IPS DF 6.9 (cell line): ENCODE measurements at regions not wholly inside any gene's neighbourhood (a gene's known extent, or its start where the extent isn't known, plus 50 kb on each side); places are given as distances from the start of the nearest gene placed in this dataset.

Experiments
- DNase-seq: peaks from one replicate; pipeline ENCODE4 v3.0.0-alpha.2; 2013; ENCODE audit warnings: low read depth, low spot score
- H3K27ac ChIP-seq: one replicate; pipeline ENCODE4 v1.5.1; 2013; ENCODE audit warnings: low read length, control low read depth
- H3K27me3 ChIP-seq: 2 replicates; pipeline ENCODE4 v1.6.1; 2013; ENCODE audit warnings: mild to moderate bottlenecking, low read length; ENCODE audit not compliant: control insufficient read depth, insufficient read depth
- H3K36me3 ChIP-seq: 2 replicates; pipeline ENCODE4 v1.6.1; 2013; ENCODE audit warnings: low read length; ENCODE audit not compliant: control insufficient read depth, insufficient read depth
- H3K4me1 ChIP-seq: 2 replicates; pipeline ENCODE4 v1.6.1; 2013; ENCODE audit warnings: low read length; ENCODE audit not compliant: control insufficient read depth, insufficient read depth
- H3K4me3 ChIP-seq: 2 replicates; pipeline ENCODE4 v1.5.1; 2013; ENCODE audit warnings: mild to moderate bottlenecking, low read length
- H3K9me3 ChIP-seq: 2 replicates; pipeline ENCODE4 v1.6.1; 2013; ENCODE audit warnings: low read length, inconsistent platforms; ENCODE audit not compliant: control insufficient read depth, insufficient read depth
- WGBS: extraction: QIAGEN DNeasy Blood & Tissue Kit; methylation state at CpG from one replicate; pipeline ENCODE4 v1.1.7; 2013; ENCODE audit warnings: mixed read lengths, missing lambda C conversion rate; ENCODE audit not compliant: insufficient read length, insufficient coverage; 5-methylcytosine and 5-hydroxymethylcytosine counted together

GRCh38 chr14:39716987-39717570, 284.8 kb upstream of the FBXO33 start:
- Histone ChIP-seq H3K4me1 (no peaks in the 10 kb centered on the region), H3K4me3 (no peak overlapping the region), H3K36me3 (no peaks in the 10 kb centered on the region), H3K27me3 (no peaks in the 10 kb centered on the region), H3K27ac (no peak overlapping the region), H3K9me3 (no peaks in the 10 kb centered on the region)
- no CpG with 5 or more reads among the region's 3 CpGs for WGBS
- DNase-seq = no peak

- no peaks in the 10 kb centered on the region for H3K9me3 ChIP-seq
- H3K27me3 ChIP-seq = no peaks in the 10 kb centered on the region
- no CpG with 5 or more reads among the region's 1 CpG for WGBS
- no peak overlapping the region for H3K27ac ChIP-seq
- no peaks in the 10 kb centered on the region for H3K4me1 ChIP-seq
- H3K36me3 ChIP-seq = no peaks in the 10 kb centered on the region
- no peak for DNase-seq
- H3K4me3 ChIP-seq = no peak overlapping the region
Observed at GRCh38 chr14:39712293-39712999, 280.2 kb upstream of the FBXO33 start.

GRCh38 chr14:39704594-39704993, 272.4 kb upstream of the FBXO33 start:
- Histone ChIP-seq H3K9me3 (no peaks in the 10 kb centered on the region), H3K36me3 (no peaks in the 10 kb centered on the region), H3K27ac (no peak overlapping the region), H3K4me3 (no peak overlapping the region), H3K4me1 (no peaks in the 10 kb centered on the region), H3K27me3 (no peaks in the 10 kb centered on the region)
- no peak for DNase-seq
- WGBS = no CpG with 5 or more reads among the region's 2 CpGs

GRCh38 chr14:39694341-39694740, 262.1 kb upstream of the FBXO33 start:
- Histone ChIP-seq H3K9me3 (no peaks in the 10 kb centered on the region), H3K27me3 (no peaks in the 10 kb centered on the region), H3K36me3 (no peaks in the 10 kb centered on the region), H3K27ac (no peak overlapping the region), H3K4me1 (no peaks in the 10 kb centered on the region), H3K4me3 (no peak overlapping the region)
- no peak for DNase-seq
- no CpG with 5 or more reads among the region's 2 CpGs for WGBS

- no peaks in the 10 kb centered on the region for H3K4me1 ChIP-seq
- no peaks in the 10 kb centered on the region for H3K27me3 ChIP-seq
- H3K36me3 ChIP-seq = no peaks in the 10 kb centered on the region
- no peaks in the 10 kb centered on the region for H3K9me3 ChIP-seq
- DNase-seq = no peak
- no peak overlapping the region for H3K4me3 ChIP-seq
- no peak overlapping the region for H3K27ac ChIP-seq
- no CpG with 5 or more reads among the region's 3 CpGs for WGBS
Observed at GRCh38 chr14:39683691-39684260, 251.5 kb upstream of the FBXO33 start.

- no CpG with 5 or more reads among the region's 3 CpGs for WGBS
- H3K27ac ChIP-seq = no peak overlapping the region
- no peaks in the 10 kb centered on the region for H3K27me3 ChIP-seq
- no peak for DNase-seq
- no peak overlapping the region for H3K4me3 ChIP-seq
- H3K4me1 ChIP-seq = no peaks in the 10 kb centered on the region
- no peaks in the 10 kb centered on the region for H3K9me3 ChIP-seq
- H3K36me3 ChIP-seq = no peaks in the 10 kb centered on the region
Observed at GRCh38 chr14:39682582-39682981, 250.3 kb upstream of the FBXO33 start.

- no peaks in the 10 kb centered on the region for H3K27me3 ChIP-seq
- H3K9me3 ChIP-seq = no peaks in the 10 kb centered on the region
- no peaks in the 10 kb centered on the region for H3K4me1 ChIP-seq
- H3K36me3 ChIP-seq = no peaks in the 10 kb centered on the region
- WGBS = no CpG with 5 or more reads among the region's 4 CpGs
- no peak overlapping the region for H3K27ac ChIP-seq
- no peak overlapping the region for H3K4me3 ChIP-seq
- no peak for DNase-seq
Observed at GRCh38 chr14:39681782-39682399, 249.7 kb upstream of the FBXO33 start.

- H3K36me3 ChIP-seq = no peaks in the 10 kb centered on the region
- no peak overlapping the region for H3K4me3 ChIP-seq
- no peak overlapping the region for H3K27ac ChIP-seq
- no peak for DNase-seq
- H3K9me3 ChIP-seq = no peaks in the 10 kb centered on the region
- H3K4me1 ChIP-seq = no peaks in the 10 kb centered on the region
- no peaks in the 10 kb centered on the region for H3K27me3 ChIP-seq
Observed at GRCh38 chr14:39680777-39681176, 248.5 kb upstream of the FBXO33 start.

- no peaks in the 10 kb centered on the region for H3K36me3 ChIP-seq
- no peak for DNase-seq
- peaks cover 2% of the 10 kb centered on the region; the same call in 1 of the 2 replicates for H3K4me1 ChIP-seq
- no peaks in the 10 kb centered on the region for H3K9me3 ChIP-seq
- no peak overlapping the region for H3K4me3 ChIP-seq
- H3K27me3 ChIP-seq = no peaks in the 10 kb centered on the region
- H3K27ac ChIP-seq = no peak overlapping the region
- WGBS = no CpG with 5 or more reads among the region's 3 CpGs
Observed at GRCh38 chr14:39673734-39674133, 241.5 kb upstream of the FBXO33 start.

GRCh38 chr14:39673270-39673711, 241.1 kb upstream of the FBXO33 start:
- no peak overlapping the region for H3K27ac ChIP-seq
- H3K9me3 ChIP-seq = no peaks in the 10 kb centered on the region
- peaks cover 2% of the 10 kb centered on the region; the same call in 1 of the 2 replicates for H3K4me1 ChIP-seq
- no peak overlapping the region for H3K4me3 ChIP-seq
- no peaks in the 10 kb centered on the region for H3K36me3 ChIP-seq
- no peak for DNase-seq
- WGBS = no CpG with 5 or more reads among the region's 2 CpGs
- no peaks in the 10 kb centered on the region for H3K27me3 ChIP-seq
